SU-DHL-6 (cell line): ENCODE measurements at regions not wholly inside any gene's neighbourhood (a gene's known extent, or its start where the extent isn't known, plus 50 kb on each side); places are given as distances from the start of the nearest gene placed in this dataset.

Experiments used
- CTCF ChIP-seq: fragments of 200-600 bp; sonication (generic); IDR thresholded peaks from one replicate; pipeline ENCODE4 v1.5.1; 2017; ENCODE audit warnings: antibody characterized with exemption, mild to moderate bottlenecking, low read length, moderate library complexity; ENCODE audit not compliant: insufficient read depth, poor library complexity, severe bottlenecking
- EZH2phosphoT487 ChIP-seq: fragments of 200-600 bp; sonication (generic), shearing (Covaris generic); conservative IDR thresholded peaks from 2 replicates; pipeline ENCODE4 v1.6.1; 2018; ENCODE audit warnings: mild to moderate bottlenecking, antibody characterized with exemption, low read length, moderate library complexity, mixed read lengths

- TF ChIP-seq CTCF (no peak), EZH2phosphoT487 (no peak)
These were observed 384.3 kb downstream of the EFNB2 start for GRCh38 chr13:106151056-106151699.
